H1 (cell line): ENCODE measurements at regions not wholly inside any gene's neighbourhood (a gene's known extent, or its start where the extent isn't known, plus 50 kb on each side); places are given as distances from the start of the nearest gene placed in this dataset.

Experiments
- NANOG ChIP-seq: IDR thresholded peaks from 2 replicates; pipeline ENCODE4 v1.6.1; 2011; ENCODE audit warnings: low read length, low read depth, mild to moderate bottlenecking, inconsistent platforms; ENCODE audit not compliant: insufficient read depth, poor library complexity, severe bottlenecking

DNA sequence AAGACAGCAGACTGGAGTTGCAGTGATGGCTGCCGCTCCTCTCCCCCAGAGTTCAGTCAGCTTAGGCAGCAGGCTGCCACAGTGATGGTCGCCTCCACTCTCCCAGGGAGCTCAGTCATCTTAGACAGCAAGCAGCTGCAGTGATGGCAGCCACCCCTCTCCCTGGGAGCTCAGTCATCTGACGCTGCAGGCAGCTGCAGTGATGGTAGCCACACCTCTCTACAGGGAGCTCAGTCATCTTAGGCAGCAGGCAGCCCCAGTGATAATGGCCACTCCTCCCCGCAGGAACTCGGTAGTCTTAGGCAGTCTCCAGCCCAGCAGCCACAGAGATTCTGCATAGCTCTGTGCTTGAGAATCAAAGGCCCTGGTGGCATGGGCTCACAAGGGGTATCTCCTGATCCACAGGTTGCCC lies 582.7 kb downstream of the DTWD2 start (continued):
- no peak for TF ChIP-seq NANOG
